Activated B cell treated with CpG ODN at 0.5 μM for 24 hours (primary cell): ENCODE measurements at regions not wholly inside any gene's neighbourhood (a gene's known extent, or its start where the extent isn't known, plus 50 kb on each side); places are given as distances from the start of the nearest gene placed in this dataset.

Experiments
- ATAC-seq: fragments of 200-7000 bp; cut with Tn5 transposase; one replicate; pipeline ENCODE4 v1.10.0; 2021; ENCODE audit warnings: low read depth, mild to moderate bottlenecking, moderate library complexity
- CTCF ChIA-PET: fragments of 350-600 bp; sonication (Branson Sonifier 250); formaldehyde crosslinking; loops from one replicate; lab custom pipeline; 2021; ENCODE audit warnings: antibody characterized with exemption; lab: Charles Lee
- POLR2A ChIA-PET: fragments of 350-600 bp; sonication (Branson Sonifier 250); formaldehyde crosslinking; loops from one replicate; lab custom pipeline; 2021; ENCODE audit warnings: antibody characterized with exemption; lab: Charles Lee
- DNase-seq: peaks from one replicate; pipeline ENCODE4 v3.0.0; 2022
- H3K27ac Mint-ChIP-seq: one replicate; pipeline ENCODE4 v1.8.0; 2020; ENCODE audit warnings: mixed read lengths
- H3K27me3 Mint-ChIP-seq: one replicate; pipeline ENCODE4 v1.8.0; 2021; ENCODE audit warnings: mixed read lengths
- H3K36me3 Mint-ChIP-seq: one replicate; pipeline ENCODE4 v1.8.0; 2021; ENCODE audit warnings: low read depth, mixed read lengths
- H3K4me1 Mint-ChIP-seq: one replicate; pipeline ENCODE4 v1.8.0; 2021; ENCODE audit warnings: mixed read lengths
- H3K4me3 Mint-ChIP-seq: one replicate; pipeline ENCODE4 v1.8.0; 2020; ENCODE audit warnings: mild to moderate bottlenecking, mixed read lengths
- H3K9me3 Mint-ChIP-seq: one replicate; pipeline ENCODE4 v1.8.0; 2020; ENCODE audit warnings: mixed read lengths
- CTCF ChIP-seq: fragments of 200-600 bp; IDR thresholded peaks from one replicate; pipeline ENCODE4 v1.8.0; 2022; ENCODE audit warnings: antibody characterized with exemption, mild to moderate bottlenecking
- intact Hi-C: fragments of 100-400 bp; cut with micrococcal nuclease; formaldehyde crosslinking; loops from one replicate; pipeline ENCODE4 v1.15.1; 2024

- ChIA-PET CTCF (no interaction called here), POLR2A (no interaction called here)
- Mint-ChIP-seq H3K4me1 (no peaks in the 10 kb centered on the region), H3K36me3 (no peaks in the 10 kb centered on the region), H3K4me3 (no peak overlapping the region), H3K9me3 (no peaks in the 10 kb centered on the region), H3K27me3 (peaks cover 3% of the 10 kb centered on the region), H3K27ac (no peak overlapping the region)
- TF ChIP-seq CTCF, result no peak
- no peak for DNase-seq
- ATAC-seq, result no peak
- intact Hi-C loops, result no loop called here
Observed at GRCh38 chr4:154014407-154015321, 225.8 kb upstream of the SFRP2 start.

- Mint-ChIP-seq H3K27ac (no peak overlapping the region), H3K36me3 (no peaks in the 10 kb centered on the region), H3K4me3 (no peak overlapping the region), H3K4me1 (no peaks in the 10 kb centered on the region), H3K27me3 (peaks cover 3% of the 10 kb centered on the region), H3K9me3 (no peaks in the 10 kb centered on the region)
- intact Hi-C loops, result no loop called here
- ChIA-PET CTCF (no interaction called here), POLR2A (no interaction called here)
- ATAC-seq (no peak), DNase-seq (no peak)
- TF ChIP-seq CTCF, result no peak
Observed at GRCh38 chr4:154013576-154013975, 224.7 kb upstream of the SFRP2 start.

GRCh38 chr4:154010371-154010770 lies 221.5 kb upstream of the SFRP2 start:
- TF ChIP-seq CTCF, result no peak
- intact Hi-C loops, result no loop called here
- Mint-ChIP-seq H3K36me3 (no peaks in the 10 kb centered on the region), H3K4me1 (no peaks in the 10 kb centered on the region), H3K27me3 (peaks cover under 1% of the 10 kb centered on the region), H3K27ac (no peak overlapping the region), H3K4me3 (no peak overlapping the region), H3K9me3 (no peaks in the 10 kb centered on the region)
- DNase-seq (no peak), ATAC-seq (no peak)
- POLR2A ChIA-PET, result no interaction called here
- CTCF ChIA-PET, result no interaction called here

GRCh38 chr4:154009788-154010187 lies 220.9 kb upstream of the SFRP2 start:
- Mint-ChIP-seq H3K9me3 (no peaks in the 10 kb centered on the region), H3K36me3 (no peaks in the 10 kb centered on the region), H3K27ac (no peak overlapping the region), H3K4me1 (no peaks in the 10 kb centered on the region), H3K4me3 (no peak overlapping the region), H3K27me3 (no peaks in the 10 kb centered on the region)
- intact Hi-C loops, result no loop called here
- ChIA-PET CTCF (no interaction called here), POLR2A (no interaction called here)
- DNase-seq, result no peak
- TF ChIP-seq CTCF, result no peak
- no peak for ATAC-seq

GRCh38 chr4:154009191-154009590 lies 220.3 kb upstream of the SFRP2 start:
- ChIA-PET CTCF (no interaction called here), POLR2A (no interaction called here)
- Mint-ChIP-seq H3K27ac (no peak overlapping the region), H3K4me3 (no peak overlapping the region), H3K36me3 (no peaks in the 10 kb centered on the region), H3K4me1 (no peaks in the 10 kb centered on the region), H3K27me3 (no peaks in the 10 kb centered on the region), H3K9me3 (no peaks in the 10 kb centered on the region)
- DNase-seq (no peak), ATAC-seq (no peak)
- intact Hi-C loops, result no loop called here
- no peak for TF ChIP-seq CTCF
